ENCODE measurements at regions not wholly inside any gene's neighbourhood (a gene's known extent, or its start where the extent isn't known, plus 50 kb on each side); places are given as distances from the start of the nearest gene placed in this dataset.
"Not testable (repeated sequence)": the region's sequence is repeated elsewhere in the genome, so short reads cannot be mapped to it uniquely, and the experiment has no call there.

DNA sequence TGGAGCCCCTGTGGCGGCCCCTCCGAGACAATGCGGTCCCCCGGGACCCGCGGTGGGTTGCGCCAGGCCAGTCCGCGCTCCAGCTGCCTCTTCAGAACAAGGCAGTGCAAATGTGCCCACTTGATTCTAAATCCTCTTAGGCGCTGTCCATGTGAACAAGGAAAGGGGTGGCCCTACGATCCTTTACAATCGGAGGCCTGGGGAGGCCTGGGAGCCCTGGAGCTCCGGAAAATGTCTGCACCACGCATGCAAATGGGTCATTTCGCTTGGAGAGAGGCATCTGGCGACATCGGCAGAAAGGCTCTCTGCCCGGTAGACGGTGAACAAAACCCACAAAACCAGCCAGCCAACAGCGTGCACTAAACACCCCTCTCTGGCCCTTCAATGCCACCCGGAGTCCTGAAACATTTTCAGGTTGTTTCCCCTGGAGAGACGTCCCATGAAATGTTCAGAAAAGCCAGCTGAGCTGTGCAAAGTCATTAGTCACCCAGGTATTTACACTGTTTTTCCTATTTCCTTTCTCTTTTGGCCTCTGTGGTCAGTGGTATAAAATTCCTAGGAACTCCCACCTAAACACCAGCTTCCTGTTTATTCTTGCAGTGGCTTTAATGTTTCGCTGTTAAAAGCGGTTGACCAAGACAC lies 102.8 kb upstream of the ZNF438 start:
- Histone ChIP-seq H3K4me3 (ENCODE audit: low read depth, low read length) (peak overlapping the region; percentile 56), H3K27ac (peak overlapping the region; percentile 97), H3K27me3 (ENCODE audit: insufficient read depth, low read depth, severe bottlenecking) (no peaks in the 10 kb centered on the region), H3K36me3 (no peaks in the 10 kb centered on the region), H3K9me3 (ENCODE audit: severe bottlenecking) (no peaks in the 10 kb centered on the region)
- DNase-seq = peak; percentile 82
- TF ChIP-seq, protein P1, sequence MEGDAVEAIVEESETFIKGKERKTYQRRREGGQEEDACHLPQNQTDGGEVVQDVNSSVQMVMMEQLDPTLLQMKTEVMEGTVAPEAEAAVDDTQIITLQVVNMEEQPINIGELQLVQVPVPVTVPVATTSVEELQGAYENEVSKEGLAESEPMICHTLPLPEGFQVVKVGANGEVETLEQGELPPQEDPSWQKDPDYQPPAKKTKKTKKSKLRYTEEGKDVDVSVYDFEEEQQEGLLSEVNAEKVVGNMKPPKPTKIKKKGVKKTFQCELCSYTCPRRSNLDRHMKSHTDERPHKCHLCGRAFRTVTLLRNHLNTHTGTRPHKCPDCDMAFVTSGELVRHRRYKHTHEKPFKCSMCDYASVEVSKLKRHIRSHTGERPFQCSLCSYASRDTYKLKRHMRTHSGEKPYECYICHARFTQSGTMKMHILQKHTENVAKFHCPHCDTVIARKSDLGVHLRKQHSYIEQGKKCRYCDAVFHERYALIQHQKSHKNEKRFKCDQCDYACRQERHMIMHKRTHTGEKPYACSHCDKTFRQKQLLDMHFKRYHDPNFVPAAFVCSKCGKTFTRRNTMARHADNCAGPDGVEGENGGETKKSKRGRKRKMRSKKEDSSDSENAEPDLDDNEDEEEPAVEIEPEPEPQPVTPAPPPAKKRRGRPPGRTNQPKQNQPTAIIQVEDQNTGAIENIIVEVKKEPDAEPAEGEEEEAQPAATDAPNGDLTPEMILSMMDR (IDR thresholded peaks at IDR 0.05; ENCODE audit: low read depth, low read length) = no peak

DNA sequence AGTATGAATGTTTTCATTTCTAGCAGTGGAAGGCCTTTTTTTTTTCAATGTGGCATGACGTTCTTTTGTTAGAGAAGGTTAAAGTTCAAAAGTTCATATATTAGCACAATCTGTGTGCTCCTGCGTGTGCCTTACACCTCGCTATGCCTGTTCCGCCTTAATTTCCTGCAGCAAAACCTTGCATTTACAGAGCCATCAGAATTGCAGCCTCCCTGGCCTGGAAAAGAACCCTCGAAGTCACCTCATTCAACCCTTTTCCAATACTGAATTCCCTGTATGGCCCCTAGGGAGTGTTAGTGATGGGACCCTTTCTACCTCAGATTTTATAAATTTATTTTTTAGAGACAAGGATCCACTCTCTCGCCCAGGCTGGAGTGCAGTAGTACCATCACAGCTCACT lies 103.5 kb upstream of the ZNF438 start:
- Histone ChIP-seq H3K9me3 (ENCODE audit: severe bottlenecking) (no peaks in the 10 kb centered on the region), H3K36me3 (no peaks in the 10 kb centered on the region), H3K27me3 (ENCODE audit: insufficient read depth, low read depth, severe bottlenecking) (no peaks in the 10 kb centered on the region), H3K4me3 (ENCODE audit: low read depth, low read length) (peak overlapping the region; percentile 56), H3K27ac (peak overlapping the region; percentile 97)
- no peak for DNase-seq
- TF ChIP-seq, protein P1 (IDR thresholded peaks at IDR 0.05; ENCODE audit: low read depth, low read length) = no peak

DNA sequence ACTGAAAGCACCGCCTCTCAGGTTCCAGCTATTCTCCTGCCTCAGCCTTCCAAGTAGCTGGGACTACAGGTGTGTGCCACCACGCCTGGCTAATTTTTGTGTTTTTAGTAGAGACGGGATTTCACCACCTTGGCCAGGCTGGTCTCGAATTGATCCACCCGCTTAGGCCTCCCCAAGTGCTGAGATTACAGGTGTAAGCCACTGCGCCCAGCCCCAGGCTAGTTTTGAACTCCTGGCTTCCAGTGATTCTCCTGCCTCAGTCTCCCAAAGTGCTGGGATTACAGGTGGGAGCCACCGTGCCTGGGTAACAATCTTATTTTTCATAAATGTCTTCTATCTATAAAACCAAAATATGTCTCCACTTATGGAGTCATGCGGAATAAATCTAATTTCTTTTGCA lies 104.1 kb upstream of the ZNF438 start:
- DNase-seq; H3K36me3 ChIP-seq; H3K27me3 ChIP-seq (ENCODE audit: insufficient read depth, low read depth, severe bottlenecking); H3K9me3 ChIP-seq (ENCODE audit: severe bottlenecking); H3K4me3 ChIP-seq (ENCODE audit: low read depth, low read length): not testable (repeated sequence)
- H3K27ac ChIP-seq = peak overlapping the region; percentile 97

DNA sequence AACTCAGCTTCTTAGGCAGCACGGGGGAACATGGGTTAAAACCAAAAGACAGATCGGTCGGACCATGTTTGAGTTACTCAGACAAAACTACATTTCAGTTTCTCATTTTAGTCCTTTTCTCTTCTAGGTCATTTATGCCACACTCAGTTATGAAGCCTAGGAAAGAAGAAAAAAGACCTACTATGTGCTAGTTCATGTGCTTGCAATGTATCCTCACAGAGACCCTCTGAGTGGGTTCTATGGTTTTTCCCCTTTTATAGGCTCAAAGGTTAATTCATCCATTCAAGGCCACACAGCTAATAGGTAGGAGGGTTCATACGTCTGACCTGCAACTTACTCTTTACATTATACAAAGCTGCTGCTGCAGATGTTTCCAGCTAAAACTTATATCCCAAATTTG lies 104.7 kb upstream of the ZNF438 start:
- no peak overlapping the region for H3K27ac ChIP-seq
- H3K36me3 ChIP-seq = no peaks in the 10 kb centered on the region
- TF ChIP-seq, protein P1 (IDR thresholded peaks at IDR 0.05; ENCODE audit: low read depth, low read length) = no peak
- no peaks in the 10 kb centered on the region for H3K9me3 ChIP-seq (ENCODE audit: severe bottlenecking)
- no peak for DNase-seq
- no peak overlapping the region for H3K4me3 ChIP-seq (ENCODE audit: low read depth, low read length)
- H3K27me3 ChIP-seq (ENCODE audit: insufficient read depth, low read depth, severe bottlenecking) = no peaks in the 10 kb centered on the region

DNA sequence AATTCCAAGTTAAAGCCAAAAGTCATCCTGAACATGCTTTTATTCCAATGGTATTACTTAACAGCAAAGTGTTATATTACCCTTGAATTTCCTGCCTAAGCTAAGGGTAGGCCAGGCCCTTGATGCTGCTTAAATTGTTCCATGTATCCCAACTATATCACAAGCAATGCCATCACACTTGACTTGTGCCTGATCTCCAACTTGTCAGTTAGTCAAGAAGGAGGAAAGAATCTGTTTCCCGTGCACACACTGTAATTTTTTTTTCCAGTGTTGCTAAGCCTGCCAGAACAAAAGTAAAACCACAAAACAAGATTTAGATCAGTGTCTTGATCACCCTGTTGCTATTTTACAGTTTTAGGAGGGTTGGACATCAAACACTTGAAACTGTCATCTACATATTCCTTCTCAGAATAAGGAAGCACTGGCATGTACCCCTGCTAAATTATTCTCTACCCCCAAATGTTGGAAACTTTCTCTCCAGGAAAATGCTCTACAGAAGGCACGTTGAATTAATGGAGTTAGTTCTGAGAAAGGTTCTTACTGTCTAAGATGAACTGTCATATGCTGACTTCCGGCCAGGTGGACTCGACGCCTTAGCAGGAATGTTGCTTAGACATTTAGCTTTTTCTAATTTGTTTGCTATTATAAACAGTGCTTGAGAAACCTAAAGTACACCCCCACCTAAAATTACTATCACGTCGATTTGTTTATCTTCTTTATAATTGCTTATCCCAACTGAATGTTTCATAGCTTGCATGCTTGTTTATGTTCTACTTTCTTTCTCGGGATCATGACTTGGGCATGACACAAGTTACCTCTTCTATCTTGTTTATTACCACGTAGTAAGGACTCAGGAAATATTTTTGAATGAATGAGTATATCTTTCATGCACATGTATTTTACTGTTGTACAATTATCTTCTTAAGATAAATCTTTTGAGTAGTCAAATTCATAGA lies 105.5 kb upstream of the ZNF438 start:
- Histone ChIP-seq H3K9me3 (ENCODE audit: severe bottlenecking) (no peaks in the 10 kb centered on the region), H3K36me3 (no peaks in the 10 kb centered on the region), H3K27me3 (ENCODE audit: insufficient read depth, low read depth, severe bottlenecking) (no peaks in the 10 kb centered on the region), H3K27ac (no peak overlapping the region), H3K4me3 (ENCODE audit: low read depth, low read length) (no peak overlapping the region)
- TF ChIP-seq, protein P1 (IDR thresholded peaks at IDR 0.05; ENCODE audit: low read depth, low read length) = no peak
- no peak for DNase-seq

GRCh38 chr10:31138026-31138553 lies 106.4 kb upstream of the ZNF438 start:
- Histone ChIP-seq H3K4me3 (ENCODE audit: low read depth, low read length) (no peak overlapping the region), H3K36me3 (no peaks in the 10 kb centered on the region), H3K9me3 (ENCODE audit: severe bottlenecking) (no peaks in the 10 kb centered on the region), H3K27me3 (ENCODE audit: insufficient read depth, low read depth, severe bottlenecking) (no peaks in the 10 kb centered on the region), H3K27ac (no peak overlapping the region)
- DNase-seq = no peak
- TF ChIP-seq, protein P1 (IDR thresholded peaks at IDR 0.05; ENCODE audit: low read depth, low read length) = no peak

Data from WERI-Rb-1 (cell line).